Coronary artery (tissue), 2 donors: ENCODE measurements at regions not wholly inside any gene's neighbourhood (a gene's known extent, or its start where the extent isn't known, plus 50 kb on each side); places are given as distances from the start of the nearest gene placed in this dataset.

ENCODE experiments used
- DNase-seq: peaks from one replicate; pipeline ENCODE4 v3.0.0-alpha.2; 2017; ENCODE audit warnings: low spot score
- H3K27ac ChIP-seq, 2 donors: fragments of 200-600 bp; sonication (generic); one replicate each; pipeline ENCODE4 v1.5.1; 2016 to 2019
- H3K4me3 ChIP-seq: fragments of 200-600 bp; sonication (generic); 2 replicates; pipeline ENCODE4 v1.5.1; 2016; ENCODE audit warnings: mild to moderate bottlenecking, moderate library complexity
- TF ChIP-seq, protein P1 (sequence below): fragments of 200-600 bp; sonication (generic); IDR thresholded peaks from one replicate; pipeline ENCODE4 v1.5.1; 2019; ENCODE audit warnings: antibody characterized with exemption

DNA sequence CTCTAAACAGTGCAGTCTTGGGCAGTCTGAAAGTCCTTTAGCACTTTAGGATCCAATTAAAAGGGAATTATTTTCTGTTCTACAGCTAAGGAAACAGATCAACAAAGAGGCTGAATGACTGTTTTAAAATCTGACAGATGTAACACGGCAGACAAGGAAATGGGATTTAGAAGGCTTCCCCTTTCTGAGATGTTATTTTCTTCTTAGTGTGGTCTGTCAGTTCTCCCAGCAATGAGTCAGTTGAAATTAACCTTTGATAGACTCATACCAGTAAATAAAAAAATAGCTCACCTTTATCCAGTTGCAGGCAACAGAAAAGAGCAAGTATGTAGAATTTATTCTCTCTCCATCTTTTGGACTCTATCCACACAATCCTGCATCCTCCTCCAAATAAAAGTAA is 98.1 kb downstream of the NEDD1 start:
- TF ChIP-seq, protein P1, sequence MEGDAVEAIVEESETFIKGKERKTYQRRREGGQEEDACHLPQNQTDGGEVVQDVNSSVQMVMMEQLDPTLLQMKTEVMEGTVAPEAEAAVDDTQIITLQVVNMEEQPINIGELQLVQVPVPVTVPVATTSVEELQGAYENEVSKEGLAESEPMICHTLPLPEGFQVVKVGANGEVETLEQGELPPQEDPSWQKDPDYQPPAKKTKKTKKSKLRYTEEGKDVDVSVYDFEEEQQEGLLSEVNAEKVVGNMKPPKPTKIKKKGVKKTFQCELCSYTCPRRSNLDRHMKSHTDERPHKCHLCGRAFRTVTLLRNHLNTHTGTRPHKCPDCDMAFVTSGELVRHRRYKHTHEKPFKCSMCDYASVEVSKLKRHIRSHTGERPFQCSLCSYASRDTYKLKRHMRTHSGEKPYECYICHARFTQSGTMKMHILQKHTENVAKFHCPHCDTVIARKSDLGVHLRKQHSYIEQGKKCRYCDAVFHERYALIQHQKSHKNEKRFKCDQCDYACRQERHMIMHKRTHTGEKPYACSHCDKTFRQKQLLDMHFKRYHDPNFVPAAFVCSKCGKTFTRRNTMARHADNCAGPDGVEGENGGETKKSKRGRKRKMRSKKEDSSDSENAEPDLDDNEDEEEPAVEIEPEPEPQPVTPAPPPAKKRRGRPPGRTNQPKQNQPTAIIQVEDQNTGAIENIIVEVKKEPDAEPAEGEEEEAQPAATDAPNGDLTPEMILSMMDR = no peak

DNA sequence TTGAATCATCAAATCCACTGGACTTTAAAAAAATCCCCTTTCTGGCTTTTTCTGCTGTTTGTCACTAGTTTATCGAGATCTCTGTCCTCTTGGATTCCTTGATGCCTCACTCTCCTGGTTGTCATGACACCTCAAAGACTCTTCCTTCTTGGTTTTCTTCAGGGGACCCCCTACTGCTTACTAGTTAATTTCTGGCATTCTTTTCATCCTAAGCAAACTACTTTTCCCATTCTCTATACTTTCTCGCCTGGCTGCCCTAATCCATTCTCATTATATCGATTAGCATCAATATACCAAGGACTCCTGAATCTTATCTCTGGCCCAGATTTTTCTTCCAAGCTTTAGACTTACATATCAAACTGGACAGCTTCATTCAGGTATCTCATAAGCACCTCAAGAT is 98.6 kb downstream of the NEDD1 start:
- H3K27ac ChIP-seq = no peak overlapping the region
- DNase-seq = no peak
- TF ChIP-seq, protein P1 = no peak
- H3K4me3 ChIP-seq = no peak overlapping the region

More for the DNA sequence above, 98.1 kb downstream of the NEDD1 start:
- Histone ChIP-seq H3K4me3 (no peak overlapping the region), H3K27ac (no peak overlapping the region)
- no peak for DNase-seq

DNA sequence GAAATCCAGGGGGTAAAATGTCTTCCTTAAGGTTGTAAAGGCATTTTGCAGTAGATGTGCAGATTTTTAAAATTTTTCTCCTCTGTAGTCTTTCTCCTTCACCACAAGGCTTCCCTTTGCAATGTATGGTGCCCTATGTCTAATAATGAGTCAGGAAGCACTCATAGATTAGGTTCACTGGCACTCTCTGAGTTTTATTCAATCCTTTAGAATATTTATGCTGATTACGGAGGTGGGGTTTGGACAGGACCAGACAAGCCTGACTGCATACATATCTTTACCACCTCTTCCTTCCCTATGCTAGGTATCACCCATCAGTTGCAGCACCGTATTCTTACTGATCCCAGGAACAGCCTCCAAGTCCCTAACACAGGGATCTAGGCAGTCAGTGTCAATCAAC is 99.5 kb downstream of the NEDD1 start:
- no peak overlapping the region for H3K4me3 ChIP-seq
- no peak overlapping the region for H3K27ac ChIP-seq
- TF ChIP-seq, protein P1 = no peak
- no peak for DNase-seq

DNA sequence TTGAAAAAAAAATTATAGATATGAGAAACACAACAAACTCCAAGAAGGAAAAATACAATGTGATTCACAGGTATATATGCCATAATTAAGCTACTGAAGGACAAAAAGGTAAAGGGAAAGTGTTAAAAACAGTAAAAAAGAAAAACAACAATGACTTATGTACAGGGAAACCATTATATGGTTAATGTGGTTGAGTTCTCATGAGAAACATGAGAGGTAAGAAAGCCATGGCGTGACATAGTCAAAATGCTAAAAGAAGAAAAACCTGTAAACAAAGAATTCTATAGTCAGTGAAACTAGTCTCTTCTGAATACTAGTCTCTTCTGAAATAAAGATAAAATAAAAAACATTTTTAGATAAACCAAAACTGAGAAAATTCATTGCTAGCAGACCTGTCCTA is 109.1 kb downstream of the NEDD1 start:
- TF ChIP-seq, protein P1 = no peak
- no peak for DNase-seq
- H3K27ac ChIP-seq = no peak overlapping the region
- H3K4me3 ChIP-seq = no peak overlapping the region

DNA sequence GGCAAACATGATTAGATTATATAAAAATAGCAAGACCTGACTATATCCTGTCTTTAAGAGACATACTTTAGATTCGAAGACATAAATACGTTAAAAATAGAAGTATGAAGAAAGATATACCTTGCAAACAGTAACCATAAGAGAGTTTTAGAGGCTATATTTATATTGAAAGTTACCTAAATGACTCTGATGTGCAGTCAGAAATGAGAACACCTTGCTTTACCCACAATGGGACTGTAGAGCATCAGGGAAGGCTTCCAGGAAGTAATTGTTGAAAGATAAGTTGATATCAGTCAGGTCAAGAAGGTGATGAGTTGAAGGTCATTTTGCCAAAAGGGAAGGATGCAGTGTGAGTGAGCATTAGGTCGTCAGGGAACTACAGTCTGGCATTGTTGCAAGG is 110.2 kb downstream of the NEDD1 start:
- TF ChIP-seq, protein P1 = no peak
- Histone ChIP-seq H3K4me3 (no peak overlapping the region), H3K27ac (no peak overlapping the region)
- DNase-seq = no peak

DNA sequence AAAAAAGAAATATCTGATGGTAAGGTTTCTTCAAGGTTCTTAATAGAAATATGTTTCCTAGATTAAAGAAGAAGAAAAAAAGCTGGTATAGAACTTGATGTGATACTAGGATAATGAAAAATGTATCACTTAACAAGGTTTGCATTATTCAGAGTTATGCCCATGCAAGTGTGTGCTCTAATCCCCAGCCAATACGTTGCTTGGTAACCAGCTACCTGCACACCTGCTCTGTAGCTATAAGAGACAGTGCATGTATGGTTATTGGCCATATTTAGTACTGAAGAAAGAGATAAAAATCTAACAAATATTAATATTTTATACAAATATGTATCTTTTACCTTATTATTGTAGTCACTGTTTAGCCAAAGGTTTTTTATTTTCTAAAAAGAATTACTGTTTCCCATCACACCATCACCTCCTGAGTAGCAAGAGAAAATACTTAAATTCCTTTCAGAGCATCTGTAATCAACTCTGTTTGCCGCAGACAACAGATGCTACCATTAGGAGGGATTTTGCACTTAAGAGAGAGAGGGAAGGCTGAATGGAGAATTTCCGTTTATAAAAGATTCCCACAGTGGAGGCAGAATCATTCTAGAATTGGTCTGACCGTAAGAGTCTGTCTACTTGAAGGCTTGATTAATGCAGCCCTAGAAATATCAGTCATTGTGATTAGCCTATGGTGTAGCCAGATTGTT is 115.6 kb downstream of the NEDD1 start:
- Histone ChIP-seq H3K27ac (no peak overlapping the region), H3K4me3 (no peak overlapping the region)
- TF ChIP-seq, protein P1 = no peak
- DNase-seq = no peak

DNA sequence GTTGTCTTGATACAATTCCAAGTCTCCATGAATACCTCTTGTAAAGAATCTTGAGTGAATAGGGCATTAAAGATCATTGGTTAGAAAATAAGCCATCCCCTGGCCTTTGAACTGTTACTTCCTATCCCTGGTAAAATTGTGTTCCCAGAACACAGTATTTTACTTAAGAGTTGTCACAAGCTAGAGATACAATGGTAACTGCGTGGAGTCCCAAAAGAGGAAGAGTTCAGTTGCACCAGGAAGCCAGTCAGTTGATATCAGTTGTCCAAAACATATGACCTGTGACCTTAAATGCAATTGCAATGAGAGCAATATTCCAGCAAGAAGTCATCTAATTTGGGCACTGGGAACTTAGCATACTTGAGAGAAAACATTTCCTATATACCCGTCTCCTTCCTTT is 117.3 kb downstream of the NEDD1 start:
- Histone ChIP-seq H3K4me3 (no peak overlapping the region), H3K27ac (no peak overlapping the region)
- TF ChIP-seq, protein P1 = no peak
- DNase-seq = no peak
